ENCODE measurements at regions not wholly inside any gene's neighbourhood (a gene's known extent, or its start where the extent isn't known, plus 50 kb on each side); places are given as distances from the start of the nearest gene placed in this dataset.

- Histone ChIP-seq H3K4me1 (ENCODE audit: control insufficient read depth, low read length) (no peaks in the 10 kb centered on the region), H3K9me3 (ENCODE audit: control insufficient read depth, insufficient read depth, low read length) (no peaks in the 10 kb centered on the region), H3K4me3 (ENCODE audit: low read length) (no peak overlapping the region), H3K27ac (ENCODE audit: low read depth, low read length) (no peak overlapping the region), H3K9me2 (replicated peaks; ENCODE audit: control insufficient read depth, low read length) (no peaks in the 10 kb centered on the region), H3F3A (ENCODE audit: control insufficient read depth, insufficient read depth) (no peaks in the 10 kb centered on the region), H3K79me2 (ENCODE audit: control insufficient read depth, low read length) (no peaks in the 10 kb centered on the region), H4K20me1 (ENCODE audit: control insufficient read depth, insufficient read depth, low read depth, low read length) (no peaks in the 10 kb centered on the region), H3K27me3 (ENCODE audit: control insufficient read depth, low read length) (peaks cover 22% of the 10 kb centered on the region; the same call in 1 of the 2 replicates), H3K36me3 (ENCODE audit: control insufficient read depth, low read length) (no peaks in the 10 kb centered on the region), H3K4me2 (ENCODE audit: low read length) (no peak overlapping the region)
- TF ChIP-seq EZH2phosphoT487 (IDR thresholded peaks at IDR 0.05; ENCODE audit: borderline replicate concordance, low read length) (no peak), CTCF (IDR thresholded peaks at IDR 0.05; ENCODE audit: low read depth, low read length, poor library complexity, severe bottlenecking) (no peak)
Observed at GRCh38 chr11:120011836-120012235, 126.1 kb downstream of the TRIM29 start.

- H3K4me3 ChIP-seq (ENCODE audit: low read length): no peak overlapping the region
- H3K4me2 ChIP-seq (ENCODE audit: low read length): no peak overlapping the region
- no peaks in the 10 kb centered on the region for H3K36me3 ChIP-seq (ENCODE audit: control insufficient read depth, low read length)
- TF ChIP-seq CTCF (IDR thresholded peaks at IDR 0.05; ENCODE audit: low read depth, low read length, poor library complexity, severe bottlenecking): no peak
- no peak for TF ChIP-seq EZH2phosphoT487 (IDR thresholded peaks at IDR 0.05; ENCODE audit: borderline replicate concordance, low read length)
- no peaks in the 10 kb centered on the region for H3K9me3 ChIP-seq (ENCODE audit: control insufficient read depth, insufficient read depth, low read length)
- H3K9me2 ChIP-seq (replicated peaks; ENCODE audit: control insufficient read depth, low read length): no peaks in the 10 kb centered on the region
- H3K27me3 ChIP-seq (ENCODE audit: control insufficient read depth, low read length): peaks cover 22% of the 10 kb centered on the region; the same call in 1 of the 2 replicates
- H3F3A ChIP-seq (ENCODE audit: control insufficient read depth, insufficient read depth): no peaks in the 10 kb centered on the region
- H3K79me2 ChIP-seq (ENCODE audit: control insufficient read depth, low read length): no peaks in the 10 kb centered on the region
- no peak overlapping the region for H3K27ac ChIP-seq (ENCODE audit: low read depth, low read length)
- no peaks in the 10 kb centered on the region for H3K4me1 ChIP-seq (ENCODE audit: control insufficient read depth, low read length)
- no peaks in the 10 kb centered on the region for H4K20me1 ChIP-seq (ENCODE audit: control insufficient read depth, insufficient read depth, low read depth, low read length)
Observed at GRCh38 chr11:120010775-120011174, 127.1 kb downstream of the TRIM29 start.

- Histone ChIP-seq H3K79me2 (ENCODE audit: control insufficient read depth, low read length) (no peaks in the 10 kb centered on the region), H3K27me3 (ENCODE audit: control insufficient read depth, low read length) (peaks cover 18% of the 10 kb centered on the region; the same call in 1 of the 2 replicates), H3F3A (ENCODE audit: control insufficient read depth, insufficient read depth) (no peaks in the 10 kb centered on the region), H3K9me2 (replicated peaks; ENCODE audit: control insufficient read depth, low read length) (no peaks in the 10 kb centered on the region), H3K9me3 (ENCODE audit: control insufficient read depth, insufficient read depth, low read length) (no peaks in the 10 kb centered on the region), H4K20me1 (ENCODE audit: control insufficient read depth, insufficient read depth, low read depth, low read length) (no peaks in the 10 kb centered on the region), H3K36me3 (ENCODE audit: control insufficient read depth, low read length) (no peaks in the 10 kb centered on the region), H3K4me1 (ENCODE audit: control insufficient read depth, low read length) (no peaks in the 10 kb centered on the region), H3K27ac (ENCODE audit: low read depth, low read length) (no peak overlapping the region), H3K4me3 (ENCODE audit: low read length) (no peak overlapping the region), H3K4me2 (ENCODE audit: low read length) (no peak overlapping the region)
- TF ChIP-seq EZH2phosphoT487 (IDR thresholded peaks at IDR 0.05; ENCODE audit: borderline replicate concordance, low read length) (no peak), CTCF (IDR thresholded peaks at IDR 0.05; ENCODE audit: low read depth, low read length, poor library complexity, severe bottlenecking) (no peak)
Observed at GRCh38 chr11:120009938-120010337, 128.0 kb downstream of the TRIM29 start.
